Stomach (tissue), 8 donors: ENCODE measurements at regions not wholly inside any gene's neighbourhood (a gene's known extent, or its start where the extent isn't known, plus 50 kb on each side); places are given as distances from the start of the nearest gene placed in this dataset.

ENCODE experiments used
- DNase-seq, 2 donors: peaks; one replicate each; pipeline versions ENCODE4 v3.0.0 to v3.0.0-alpha.2; 2013 to 2019
- H3K27ac ChIP-seq, 5 donors: fragments of 200-600 bp in 4 of 5; sonication (generic) in 4 of 5; one replicate each; pipeline ENCODE4 v1.5.1; 2013 to 2019; ENCODE audit warnings: mild to moderate bottlenecking in 1 of 5, moderate library complexity in 1 of 5
- H3K27me3 ChIP-seq, 3 donors: fragments of 200-600 bp; sonication (generic); one replicate each; pipeline ENCODE4 v1.5.1; 2017 to 2019; ENCODE audit warnings: mixed run types in 1 of 3
- H3K36me3 ChIP-seq, 4 donors: fragments of 200-600 bp; sonication (generic); 1 replicate in 3 of 4; 2 replicates in 1 of 4; pipeline ENCODE4 v1.5.1; 2016 to 2019
- H3K4me1 ChIP-seq, 4 donors: fragments of 200-600 bp; sonication (generic); one replicate each; pipeline ENCODE4 v1.5.1; 2016 to 2019
- H3K4me3 ChIP-seq, 4 donors: fragments of 200-600 bp; sonication (generic) in 3 of 4; one replicate each; pipeline ENCODE4 v1.5.1; 2016 to 2019; ENCODE audit warnings: mild to moderate bottlenecking in 1 of 4
- H3K9me3 ChIP-seq, 4 donors: fragments of 200-600 bp; sonication (generic); one replicate each; pipeline ENCODE4 v1.5.1; 2016 to 2019
- EP300 ChIP-seq: sonication (generic); formaldehyde crosslinking; IDR thresholded peaks from one replicate; pipeline ENCODE4 v1.6.1; 2017; ENCODE audit warnings: antibody characterized with exemption
- POLR2A ChIP-seq, 4 donors: fragments of 450-650 bp; IDR thresholded peaks; one replicate each; pipeline ENCODE4 v1.6.1; 2016; ENCODE audit warnings: antibody characterized with exemption in 4 of 4, control low read depth in 2 of 4, mild to moderate bottlenecking in 1 of 4, moderate library complexity in 1 of 4
- POLR2AphosphoS5 ChIP-seq, 3 donors: sonication (generic); formaldehyde crosslinking; IDR thresholded peaks; one replicate each; pipeline ENCODE4 v1.6.1; 2016; ENCODE audit warnings: antibody characterized with exemption in 3 of 3
- WGBS, 5 donors: extraction: QIAGEN DNeasy Blood & Tissue Kit in 3 of 5; methylation state at CpG; one replicate each; pipeline versions ENCODE4 v1.1.5 to v1.1.7; 2013 to 2018; 5-methylcytosine and 5-hydroxymethylcytosine counted together
- intact Hi-C: fragments of 100-400 bp; cut with DNase I; formaldehyde crosslinking; loops from one replicate; pipeline ENCODE4 v1.15.1; 2023; ENCODE audit warnings: low total_unique reads
- TF ChIP-seq, protein P1 (sequence below), 7 experiments: fragments of 450-650 bp in 4 of 7; fragments of 200-600 bp in 3 of 7; sonication (generic) in 3 of 7; IDR thresholded peaks; one replicate each; pipeline ENCODE4 v1.5.1; 2016 to 2019; ENCODE audit warnings: antibody characterized with exemption in 7 of 7, control low read depth in 2 of 7, mild to moderate bottlenecking in 1 of 7
- donor health status: healthy with polysubstance abuse.
- donor health status: Bipolar disorder and iron deficiency.
- donor health status: healthy.

- Histone ChIP-seq H3K36me3 (no peaks in the 10 kb centered on the region), H3K9me3 (no peaks in the 10 kb centered on the region), H3K27me3 (no peaks in the 10 kb centered on the region), H3K4me3 (no peak overlapping the region), H3K27ac (no peak overlapping the region), H3K4me1 (no peaks in the 10 kb centered on the region)
- DNase-seq: no peak
- intact Hi-C loops: no loop called here
- WGBS, 5 donors: 31 to 56% (median 43%) methylated on average over 1 of the region's 1 CpG
- TF ChIP-seq, protein P1, sequence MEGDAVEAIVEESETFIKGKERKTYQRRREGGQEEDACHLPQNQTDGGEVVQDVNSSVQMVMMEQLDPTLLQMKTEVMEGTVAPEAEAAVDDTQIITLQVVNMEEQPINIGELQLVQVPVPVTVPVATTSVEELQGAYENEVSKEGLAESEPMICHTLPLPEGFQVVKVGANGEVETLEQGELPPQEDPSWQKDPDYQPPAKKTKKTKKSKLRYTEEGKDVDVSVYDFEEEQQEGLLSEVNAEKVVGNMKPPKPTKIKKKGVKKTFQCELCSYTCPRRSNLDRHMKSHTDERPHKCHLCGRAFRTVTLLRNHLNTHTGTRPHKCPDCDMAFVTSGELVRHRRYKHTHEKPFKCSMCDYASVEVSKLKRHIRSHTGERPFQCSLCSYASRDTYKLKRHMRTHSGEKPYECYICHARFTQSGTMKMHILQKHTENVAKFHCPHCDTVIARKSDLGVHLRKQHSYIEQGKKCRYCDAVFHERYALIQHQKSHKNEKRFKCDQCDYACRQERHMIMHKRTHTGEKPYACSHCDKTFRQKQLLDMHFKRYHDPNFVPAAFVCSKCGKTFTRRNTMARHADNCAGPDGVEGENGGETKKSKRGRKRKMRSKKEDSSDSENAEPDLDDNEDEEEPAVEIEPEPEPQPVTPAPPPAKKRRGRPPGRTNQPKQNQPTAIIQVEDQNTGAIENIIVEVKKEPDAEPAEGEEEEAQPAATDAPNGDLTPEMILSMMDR (IDR thresholded peaks at IDR 0.05): no peak
- TF ChIP-seq EP300 (no peak), POLR2AphosphoS5 (IDR thresholded peaks at IDR 0.05) (no peak), POLR2A (IDR thresholded peaks at IDR 0.05) (no peak)
These were observed 718.9 kb upstream of the POT1 start for GRCh38 chr7:125648543-125648942.

GRCh38 chr7:125645770-125646169 lies 716.1 kb upstream of the POT1 start:
- no peak overlapping the region for H3K4me3 ChIP-seq
- H3K4me1 ChIP-seq: no peaks in the 10 kb centered on the region
- no peaks in the 10 kb centered on the region for H3K9me3 ChIP-seq
- no peak for DNase-seq
- TF ChIP-seq, protein P1 (IDR thresholded peaks at IDR 0.05): no peak
- no peak for TF ChIP-seq POLR2AphosphoS5 (IDR thresholded peaks at IDR 0.05)
- H3K27ac ChIP-seq: no peak overlapping the region
- no peaks in the 10 kb centered on the region for H3K36me3 ChIP-seq
- no peaks in the 10 kb centered on the region for H3K27me3 ChIP-seq
- intact Hi-C loops: no loop called here
- 86 to 94% (median 94%) methylated on average over 4 of the region's 4 CpGs for WGBS, 5 donors

DNA sequence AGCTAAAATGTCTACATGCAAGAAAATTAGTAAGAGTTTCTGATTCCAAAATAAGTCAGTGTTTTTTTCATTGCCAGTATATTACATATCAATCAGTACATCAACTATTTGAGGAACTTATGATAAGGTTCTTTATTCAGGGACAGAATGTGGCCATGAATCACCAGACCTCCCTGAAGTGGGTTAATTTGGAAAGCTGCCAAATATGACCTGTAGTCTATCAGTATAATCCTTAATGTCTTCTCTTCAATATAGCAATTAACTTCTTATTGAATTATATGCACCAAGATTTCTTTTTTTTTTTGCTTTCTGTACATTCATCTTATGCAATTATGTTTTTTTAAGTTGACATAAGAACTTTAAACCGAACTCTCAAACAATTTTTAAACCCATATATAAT lies 714.5 kb upstream of the POT1 start:
- no peak overlapping the region for H3K4me3 ChIP-seq
- H3K27me3 ChIP-seq: no peaks in the 10 kb centered on the region
- DNase-seq: no peak
- intact Hi-C loops: no loop called here
- WGBS, 5 donors: 73 to 88% (median 78%) methylated on average over 1 of the region's 1 CpG
- H3K36me3 ChIP-seq: no peaks in the 10 kb centered on the region
- H3K27ac ChIP-seq: no peak overlapping the region
- TF ChIP-seq POLR2AphosphoS5 (IDR thresholded peaks at IDR 0.05) (no peak), POLR2A (IDR thresholded peaks at IDR 0.05) (no peak), EP300 (no peak)
- TF ChIP-seq, protein P1 (IDR thresholded peaks at IDR 0.05): no peak
- no peaks in the 10 kb centered on the region for H3K9me3 ChIP-seq
- H3K4me1 ChIP-seq: no peaks in the 10 kb centered on the region

GRCh38 chr7:125643302-125643701 lies 713.7 kb upstream of the POT1 start:
- Histone ChIP-seq H3K4me3 (no peak overlapping the region), H3K27me3 (no peaks in the 10 kb centered on the region), H3K27ac (no peak overlapping the region), H3K4me1 (no peaks in the 10 kb centered on the region), H3K36me3 (no peaks in the 10 kb centered on the region), H3K9me3 (no peaks in the 10 kb centered on the region)
- DNase-seq: no peak
- no peak for TF ChIP-seq POLR2AphosphoS5 (IDR thresholded peaks at IDR 0.05)
- no peak for TF ChIP-seq EP300
- intact Hi-C loops: no loop called here
- WGBS, 5 donors: 90 to 96% (median 93%) methylated on average over 7 of the region's 7 CpGs

GRCh38 chr7:125641884-125642283 lies 712.3 kb upstream of the POT1 start:
- Histone ChIP-seq H3K27me3 (no peaks in the 10 kb centered on the region), H3K4me1 (no peaks in the 10 kb centered on the region), H3K9me3 (no peaks in the 10 kb centered on the region), H3K36me3 (no peaks in the 10 kb centered on the region), H3K27ac (no peak overlapping the region), H3K4me3 (no peak overlapping the region)
- WGBS, 5 donors: 59 to 84% (median 75%) methylated on average over 3 of the region's 3 CpGs
- DNase-seq: no peak
- intact Hi-C loops: no loop called here
- TF ChIP-seq, protein P1 (IDR thresholded peaks at IDR 0.05): no peak
- TF ChIP-seq POLR2AphosphoS5 (IDR thresholded peaks at IDR 0.05): no peak
